ENCODE measurements at regions not wholly inside any gene's neighbourhood (a gene's known extent, or its start where the extent isn't known, plus 50 kb on each side); places are given as distances from the start of the nearest gene placed in this dataset.

GRCh38 chr6:19102936-19103335, 715.8 kb downstream of the RNF144B start:
- POLR2A ChIA-PET = no interaction called here
- no peaks in the 10 kb centered on the region for H4K20me1 ChIP-seq (ENCODE audit: control insufficient read depth, insufficient read depth)
- ATAC-seq (no peak), FAIRE-seq (no peak), DNase-seq (ENCODE audit: low read depth, low spot score) (no peak)
- no peaks in the 10 kb centered on the region for H3K79me2 ChIP-seq (ENCODE audit: control insufficient read depth, insufficient read depth, low read length)
- no TSS peak for BruUV-seq (replicated peaks)
- SMC1A ChIA-PET (ENCODE audit: uncharacterized antibody, unreplicated experiment) = no interaction called here
- H3K27me3 ChIP-seq (replicated peaks in 1 of 2; ENCODE audit: control insufficient read depth in 2 of 2, insufficient read depth in 2 of 2, low read length in 1 of 2) = no peaks in the 10 kb centered on the region
- TF ChIP-seq CHD4 (IDR thresholded peaks at IDR 0.05) = no peak
- TF ChIP-seq SUPT20H (IDR thresholded peaks at IDR 0.05; ENCODE audit: borderline replicate concordance, control insufficient read depth, low read depth, low read length) = no peak
- TF ChIP-seq ATF2 (IDR thresholded peaks at IDR 0.05; ENCODE audit: low read length) = no peak
- TF ChIP-seq EP300 (IDR thresholded peaks at IDR 0.05; ENCODE audit: borderline replicate concordance in 1 of 2, control insufficient read depth in 1 of 2, low read depth in 2 of 2, low read length in 2 of 2) = no peak
- no peak for TF ChIP-seq STAT3 (IDR thresholded peaks at IDR 0.05; ENCODE audit: low read depth, low read length)
- TF ChIP-seq CBX3 (IDR thresholded peaks at IDR 0.05; ENCODE audit: borderline replicate concordance, low read depth) = no peak
- no peak for TF ChIP-seq HDGF (IDR thresholded peaks at IDR 0.05)
- no peak for TF ChIP-seq POU2F2 (IDR thresholded peaks at IDR 0.05; ENCODE audit: borderline replicate concordance, low read depth, low read length)
- no peak for TF ChIP-seq POLR2AphosphoS5 (IDR thresholded peaks at IDR 0.05; ENCODE audit: low read length)
- no peak for TF ChIP-seq TCF3 (IDR thresholded peaks at IDR 0.05; ENCODE audit: borderline replicate concordance, insufficient read depth, low read depth, low read length)
- TF ChIP-seq PML (IDR thresholded peaks at IDR 0.05; ENCODE audit: low read length) = no peak
- TF ChIP-seq PRDM15 (CRISPR knock-in tag; IDR thresholded peaks at IDR 0.05) = no peak
- no peak for TF ChIP-seq RUNX3 (IDR thresholded peaks at IDR 0.05; ENCODE audit: low read length)
- TF ChIP-seq TCF12 (IDR thresholded peaks at IDR 0.05; ENCODE audit: low read depth, low read length) = no peak
- no peak for TF ChIP-seq ASH2L (IDR thresholded peaks at IDR 0.05; ENCODE audit: borderline replicate concordance, low read depth)
- no peak for TF ChIP-seq PAX5 (IDR thresholded peaks at IDR 0.05; ENCODE audit: borderline replicate concordance, low read depth, low read length)
- no peak for TF ChIP-seq MEF2A (IDR thresholded peaks at IDR 0.05; ENCODE audit: insufficient read depth, low read depth, low read length)
- intact Hi-C loops (cut with micrococcal nuclease; ENCODE audit: unreplicated experiment) (no loop called here), in situ Hi-C loops (cut with MboI) (no loop called here)
- CTCF ChIA-PET = no interaction called here
- H3K4me1 ChIP-seq (ENCODE audit: control insufficient read depth, insufficient read depth, low read length) = no peaks in the 10 kb centered on the region
- no peak overlapping the region for H3K9ac ChIP-seq (ENCODE audit: control insufficient read depth, insufficient read depth, low read length)
- H3K4me2 ChIP-seq (ENCODE audit: control insufficient read depth, insufficient read depth) = no peak overlapping the region
- no peak overlapping the region for H3K27ac ChIP-seq (ENCODE audit: control insufficient read depth, insufficient read depth)
- WGBS (ENCODE audit: insufficient coverage, insufficient replicate concordance, low lambda C conversion rate, missing lambda C conversion rate) = 4% methylated on average over 3 of the region's 3 CpGs
- H3K4me3 ChIP-seq = no peak overlapping the region
- H2AFZ ChIP-seq (ENCODE audit: control insufficient read depth, low read depth, low read length) = no peak overlapping the region
- no peaks in the 10 kb centered on the region for H3K36me3 ChIP-seq (ENCODE audit: control insufficient read depth in 2 of 2, insufficient read depth in 2 of 2, low read length in 1 of 2)
- RAD21 ChIA-PET (ENCODE audit: unreplicated experiment) = no interaction called here
- H3K9me3 ChIP-seq (replicated peaks; ENCODE audit: control insufficient read depth, insufficient read depth, low read length) = no peaks in the 10 kb centered on the region

All from GM12878 (cell line).